Adrenal gland (tissue), 5 donors: ENCODE measurements at regions not wholly inside any gene's neighbourhood (a gene's known extent, or its start where the extent isn't known, plus 50 kb on each side); places are given as distances from the start of the nearest gene placed in this dataset.

Experiments used
- POLR2A ChIP-seq, 2 donors: fragments of 450-650 bp; IDR thresholded peaks; one replicate each; pipeline ENCODE4 v1.6.1; 2017; ENCODE audit warnings: antibody characterized with exemption in 2 of 2, mild to moderate bottlenecking in 2 of 2, moderate library complexity in 1 of 2
- TF ChIP-seq, protein P1 (sequence below), 6 experiments: fragments of 450-650 bp in 4 of 6; fragments of 200-600 bp in 2 of 6; sonication (generic) in 1 of 6; IDR thresholded peaks; 1 replicate in 5 of 6; 2 replicates in 1 of 6; pipeline versions ENCODE4 v1.5.1 to v1.8.0; 2016 to 2021; ENCODE audit warnings: antibody characterized with exemption in 6 of 6, mild to moderate bottlenecking in 2 of 6, moderate library complexity in 1 of 6
- donor health status: DM: no; HTN: no; CAD: no.

DNA sequence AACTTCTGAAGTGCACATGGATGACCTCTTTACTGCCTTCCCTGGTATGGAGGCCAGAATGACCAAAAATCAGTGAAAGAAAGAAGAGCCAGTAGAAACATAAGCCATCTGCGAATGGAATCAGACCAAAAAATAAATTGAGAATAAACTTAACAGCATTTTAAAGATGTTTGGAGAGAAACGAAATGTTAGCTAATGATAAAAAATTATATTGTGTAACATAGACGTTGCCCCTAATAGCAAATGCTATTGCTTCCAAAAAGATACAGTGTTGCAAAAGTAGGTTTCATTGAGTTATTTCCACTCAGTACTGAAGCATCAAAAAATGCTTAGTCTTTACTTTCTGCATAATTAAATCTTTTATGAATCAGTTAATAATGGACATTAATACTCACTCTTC is 371.7 kb downstream of the LIG4 start:
- TF ChIP-seq, protein P1, sequence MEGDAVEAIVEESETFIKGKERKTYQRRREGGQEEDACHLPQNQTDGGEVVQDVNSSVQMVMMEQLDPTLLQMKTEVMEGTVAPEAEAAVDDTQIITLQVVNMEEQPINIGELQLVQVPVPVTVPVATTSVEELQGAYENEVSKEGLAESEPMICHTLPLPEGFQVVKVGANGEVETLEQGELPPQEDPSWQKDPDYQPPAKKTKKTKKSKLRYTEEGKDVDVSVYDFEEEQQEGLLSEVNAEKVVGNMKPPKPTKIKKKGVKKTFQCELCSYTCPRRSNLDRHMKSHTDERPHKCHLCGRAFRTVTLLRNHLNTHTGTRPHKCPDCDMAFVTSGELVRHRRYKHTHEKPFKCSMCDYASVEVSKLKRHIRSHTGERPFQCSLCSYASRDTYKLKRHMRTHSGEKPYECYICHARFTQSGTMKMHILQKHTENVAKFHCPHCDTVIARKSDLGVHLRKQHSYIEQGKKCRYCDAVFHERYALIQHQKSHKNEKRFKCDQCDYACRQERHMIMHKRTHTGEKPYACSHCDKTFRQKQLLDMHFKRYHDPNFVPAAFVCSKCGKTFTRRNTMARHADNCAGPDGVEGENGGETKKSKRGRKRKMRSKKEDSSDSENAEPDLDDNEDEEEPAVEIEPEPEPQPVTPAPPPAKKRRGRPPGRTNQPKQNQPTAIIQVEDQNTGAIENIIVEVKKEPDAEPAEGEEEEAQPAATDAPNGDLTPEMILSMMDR (IDR thresholded peaks at IDR 0.05), result no peak
- no peak for TF ChIP-seq POLR2A (IDR thresholded peaks at IDR 0.05)
